ENCODE measurements at regions not wholly inside any gene's neighbourhood (a gene's known extent, or its start where the extent isn't known, plus 50 kb on each side); places are given as distances from the start of the nearest gene placed in this dataset.

GRCh38 chr21:26776310-26777021 lies 68.7 kb downstream of the ADAMTS1 start:
- Histone ChIP-seq H3K79me2 (ENCODE audit: control insufficient read depth in 1 of 2, insufficient read depth in 2 of 2, low read length in 2 of 2) (no peaks in the 10 kb centered on the region), H2AK5ac (ENCODE audit: low read depth, low read length) (no peak overlapping the region), H2BK15ac (ENCODE audit: low read length) (no peak overlapping the region), H4K5ac (ENCODE audit: insufficient read length, low read depth, low read length) (no peak overlapping the region), H3K9ac (replicated peaks in 1 of 4; ENCODE audit: extremely low read depth in 1 of 4, low read depth in 3 of 4, low read length in 3 of 4) (no peak overlapping the region), H2BK20ac (ENCODE audit: low read length) (no peak overlapping the region), H4K8ac (ENCODE audit: extremely low read depth, insufficient read depth, low read length) (no peak overlapping the region), H2AFZ (ENCODE audit: low read length) (no peak overlapping the region), H2BK5ac (ENCODE audit: low read depth, low read length) (no peak overlapping the region), H3K4me2 (ENCODE audit: insufficient read depth in 1 of 2, low read depth in 2 of 2, low read length in 2 of 2) (no peak overlapping the region), H2BK12ac (ENCODE audit: low read depth, low read length) (no peak overlapping the region), H3K36me3 (ENCODE audit: control insufficient read depth in 2 of 4, insufficient read depth in 4 of 4, low read length in 3 of 4) (no peaks in the 10 kb centered on the region), H3K23me2 (ENCODE audit: low read depth, low read length) (no peaks in the 10 kb centered on the region), H3K4ac (replicated peaks; ENCODE audit: insufficient read length, low read depth, low read length) (no peak overlapping the region), H3K14ac (ENCODE audit: insufficient read length) (no peak overlapping the region), H3K4me1 (replicated peaks in 1 of 4; ENCODE audit: control insufficient read depth in 3 of 4, insufficient read depth in 4 of 4, low read length in 3 of 4) (no peaks in the 10 kb centered on the region), H4K91ac (replicated peaks; ENCODE audit: insufficient read length, low read length) (no peak overlapping the region), H4K20me1 (replicated peaks in 1 of 2; ENCODE audit: control insufficient read depth in 1 of 2, insufficient read depth in 2 of 2, low read length in 2 of 2) (no peaks in the 10 kb centered on the region), H2BK120ac (replicated peaks; ENCODE audit: low read depth, low read length) (no peak overlapping the region), H3K79me1 (ENCODE audit: low read depth, low read length) (no peaks in the 10 kb centered on the region), H3K56ac (replicated peaks; ENCODE audit: insufficient read length, low read depth, low read length) (no peak overlapping the region), H3K27ac (ENCODE audit: low read depth, low read length) (no peak overlapping the region), H3K18ac (ENCODE audit: extremely low read depth, low read length) (no peak overlapping the region), H3K23ac (ENCODE audit: insufficient read length) (no peak overlapping the region), H3K4me3 (ENCODE audit: extremely low read depth in 1 of 4, insufficient read depth in 2 of 4, low read depth in 3 of 4, low read length in 4 of 4) (no peak overlapping the region), H3K27me3 (replicated peaks in 1 of 4; ENCODE audit: control insufficient read depth in 3 of 4, extremely low read depth in 1 of 4, insufficient read depth in 3 of 4, low read length in 3 of 4) (no peaks in the 10 kb centered on the region), H3K9me3 (ENCODE audit: insufficient read depth in 2 of 2, low read depth in 1 of 2, low read length in 1 of 2) (no peaks in the 10 kb centered on the region; a peak in 2 of 4 replicates)
- no peak for TF ChIP-seq POLR2A (IDR thresholded peaks at IDR 0.05; ENCODE audit: control extremely low read depth in 1 of 2, low read depth in 2 of 2, low read length in 2 of 2)
- no peak for TF ChIP-seq EGR1 (IDR thresholded peaks at IDR 0.05; ENCODE audit: borderline replicate concordance, low read depth, low read length)
- no peak for TF ChIP-seq TEAD4 (IDR thresholded peaks at IDR 0.05; ENCODE audit: low read depth, low read length)
- TF ChIP-seq BCL11A (IDR thresholded peaks at IDR 0.05; ENCODE audit: low read depth in 2 of 2, low read length in 2 of 2): no peak
- TF ChIP-seq KDM4A (IDR thresholded peaks at IDR 0.05; ENCODE audit: low read depth, low read length, severe bottlenecking): no peak
- no peak for TF ChIP-seq SIN3A (conservative IDR thresholded peaks at IDR 0.05 in 1 of 2, IDR thresholded peaks at IDR 0.05 in 1 of 2; ENCODE audit: low read depth in 1 of 2, low read length in 2 of 2)
- TF ChIP-seq EZH2 (IDR thresholded peaks at IDR 0.05; ENCODE audit: low read depth, low read length, severe bottlenecking): no peak
- TF ChIP-seq SRF (IDR thresholded peaks at IDR 0.05; ENCODE audit: low read depth, low read length): no peak
- 81% methylated on average over 3 of the region's 3 CpGs; no CpG with 5 or more reads in 1 of the 2 experiments for WGBS, 2 experiments (ENCODE audit: extremely low coverage in 1 of 2, insufficient coverage in 1 of 2, insufficient read length in 1 of 2, insufficient replicate concordance in 2 of 2, low coverage in 1 of 2, low lambda C conversion rate in 2 of 2, missing lambda C conversion rate in 1 of 2)
- ChIA-PET CTCF (ENCODE audit: partially characterized antibody) (interaction anchor here (0.7 kb wide), 1 partner anchor 39 kb away, joined by 3 read pairs; no protein-coding TSS in a partner anchor), POLR2A (ENCODE audit: partially characterized antibody) (no interaction called here)
- no peak for FAIRE-seq
- DNase-seq (ENCODE audit: low read depth in 1 of 2, low spot score in 2 of 2): no peak

Data from H1 (cell line).